Mesenchymal stem cell (in vitro differentiated cells and primary cell): ENCODE measurements at regions not wholly inside any gene's neighbourhood (a gene's known extent, or its start where the extent isn't known, plus 50 kb on each side); places are given as distances from the start of the nearest gene placed in this dataset.

Source experiments
- DNase-seq: peaks from one replicate; pipeline ENCODE4 v3.0.0-alpha.2; 2013
- H2AFZ ChIP-seq: one replicate; pipeline ENCODE4 v1.6.1; 2013; ENCODE audit warnings: low read depth, mild to moderate bottlenecking, control low read depth, inconsistent platforms, low read length, moderate library complexity
- H2AK5ac ChIP-seq: 2 replicates; pipeline ENCODE4 v1.6.1; 2013; ENCODE audit warnings: low read length, moderate library complexity, mild to moderate bottlenecking, inconsistent platforms; ENCODE audit not compliant: severe bottlenecking
- H2BK120ac ChIP-seq: one replicate; pipeline ENCODE4 v1.6.1; 2013; ENCODE audit warnings: low read depth, mild to moderate bottlenecking, inconsistent platforms, low read length, moderate library complexity
- H2BK12ac ChIP-seq, 2 experiments: one replicate each; pipeline ENCODE4 v1.6.1; 2013; ENCODE audit warnings: inconsistent platforms in 2 of 2, low read length in 2 of 2, mild to moderate bottlenecking in 2 of 2, moderate library complexity in 2 of 2, control low read depth in 1 of 2
- H2BK15ac ChIP-seq: one replicate; pipeline ENCODE4 v1.6.1; 2013; ENCODE audit warnings: mild to moderate bottlenecking, low read depth, inconsistent platforms; ENCODE audit not compliant: poor library complexity, severe bottlenecking
- H2BK5ac ChIP-seq: 2 replicates; pipeline ENCODE4 v1.6.1; 2013; ENCODE audit warnings: low read depth, mild to moderate bottlenecking, low read length, control low read depth, inconsistent platforms; ENCODE audit not compliant: poor library complexity, severe bottlenecking
- H3K14ac ChIP-seq, 2 experiments: one replicate each; pipeline ENCODE4 v1.6.1; 2013; ENCODE audit warnings: inconsistent platforms in 2 of 2, low read length in 2 of 2, control low read depth in 1 of 2, mild to moderate bottlenecking in 1 of 2, moderate library complexity in 1 of 2
- H3K18ac ChIP-seq, 2 experiments: one replicate each; pipeline ENCODE4 v1.6.1; 2013; ENCODE audit warnings: inconsistent platforms in 2 of 2, low read length in 2 of 2, control low read depth in 1 of 2, low read depth in 1 of 2, mild to moderate bottlenecking in 1 of 2
- H3K23ac ChIP-seq, 2 experiments: one replicate each; pipeline ENCODE4 v1.6.1; 2013; ENCODE audit warnings: inconsistent platforms in 2 of 2, low read length in 2 of 2, mild to moderate bottlenecking in 2 of 2, moderate library complexity in 2 of 2, control low read depth in 1 of 2
- H3K27ac ChIP-seq: 2 replicates; pipeline ENCODE4 v1.5.1; 2013; ENCODE audit warnings: mild to moderate bottlenecking, moderate library complexity, low read length, control low read depth, inconsistent platforms; ENCODE audit not compliant: poor library complexity, severe bottlenecking
- H3K27me3 ChIP-seq, 2 experiments: 2 replicates each; pipeline versions ENCODE4 v1.6.1 to v1.7.0; 2013; ENCODE audit warnings: low read length in 2 of 2, mild to moderate bottlenecking in 2 of 2, moderate library complexity in 2 of 2, control low read depth in 1 of 2, inconsistent platforms in 1 of 2; ENCODE audit not compliant: control insufficient read depth in 1 of 2, insufficient read depth in 1 of 2
- H3K36me3 ChIP-seq, 2 experiments: 2 replicates each; pipeline versions ENCODE4 v1.6.1 to v1.7.0; 2013; ENCODE audit warnings: low read length in 2 of 2, control low read depth in 1 of 2, inconsistent platforms in 1 of 2, low read depth in 1 of 2, mild to moderate bottlenecking in 1 of 2; ENCODE audit not compliant: insufficient read depth in 2 of 2, control insufficient read depth in 1 of 2
- H3K4ac ChIP-seq, 2 experiments: one replicate each; pipeline ENCODE4 v1.6.1; 2013; ENCODE audit warnings: inconsistent platforms in 2 of 2, low read length in 2 of 2, mild to moderate bottlenecking in 2 of 2, moderate library complexity in 2 of 2, control low read depth in 1 of 2, low read depth in 1 of 2
- H3K4me1 ChIP-seq: 2 replicates; pipeline ENCODE4 v1.6.1; 2013; ENCODE audit warnings: low read depth, low read length, control low read depth; ENCODE audit not compliant: control insufficient read depth, insufficient read depth
- H3K4me2 ChIP-seq: 2 replicates; pipeline ENCODE4 v1.6.1; 2013; ENCODE audit warnings: low read length, mild to moderate bottlenecking, inconsistent platforms; ENCODE audit not compliant: poor library complexity, severe bottlenecking
- H3K4me3 ChIP-seq, 2 experiments: 2 replicates each; pipeline versions ENCODE4 v1.5.1 to v1.7.0; 2013; ENCODE audit warnings: low read length in 2 of 2, mild to moderate bottlenecking in 2 of 2, control low read depth in 1 of 2, low read depth in 1 of 2; ENCODE audit not compliant: insufficient read depth in 1 of 2
- H3K79me1 ChIP-seq: replicated peaks from 2 replicates; pipeline ENCODE4 v1.6.1; 2013; ENCODE audit warnings: mild to moderate bottlenecking, control low read depth, low read length, inconsistent platforms; ENCODE audit not compliant: poor library complexity, severe bottlenecking
- H3K9ac ChIP-seq: 2 replicates; pipeline ENCODE4 v1.7.0; 2013; ENCODE audit warnings: mild to moderate bottlenecking, low read length, moderate library complexity
- H3K9me3 ChIP-seq: 2 replicates; pipeline ENCODE4 v1.7.0; 2013; ENCODE audit warnings: mild to moderate bottlenecking, low read length; ENCODE audit not compliant: control insufficient read depth
- H4K8ac ChIP-seq: one replicate; pipeline ENCODE4 v1.6.1; 2013; ENCODE audit warnings: inconsistent platforms, mild to moderate bottlenecking, low read length, moderate library complexity
- H4K91ac ChIP-seq: one replicate; pipeline ENCODE4 v1.6.1; 2013; ENCODE audit warnings: mild to moderate bottlenecking, low read length, inconsistent platforms
- WGBS: methylation state at CpG from one replicate; pipeline ENCODE4 v1.1.7; 2013; ENCODE audit warnings: mixed read lengths; 5-methylcytosine and 5-hydroxymethylcytosine counted together

DNA sequence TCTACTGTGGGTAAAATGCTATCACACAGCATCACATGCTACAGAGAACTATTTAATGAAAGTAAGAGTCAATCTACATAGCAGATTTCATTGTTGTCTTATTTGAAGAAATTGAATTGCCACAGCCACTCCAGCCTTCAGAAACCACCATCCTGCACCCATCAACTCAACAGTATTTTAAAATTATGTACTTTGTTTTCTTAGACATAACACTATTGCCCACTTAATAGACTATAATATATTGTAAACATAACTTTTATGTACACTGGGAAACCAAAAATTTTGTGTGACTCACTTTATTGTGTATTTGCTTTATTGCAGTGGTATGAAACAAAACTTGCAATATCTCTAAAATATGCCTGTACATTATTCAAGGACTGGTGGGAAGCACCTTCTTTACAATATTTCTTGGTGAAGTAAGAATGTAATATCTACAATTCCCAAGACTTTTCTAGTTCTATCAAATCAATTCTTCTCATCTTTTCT is 133.0 kb downstream of the DUSP10 start:
- Histone ChIP-seq H3K4me3 (no peak overlapping the region), H2AFZ (no peak overlapping the region), H3K14ac (no peak overlapping the region), H3K36me3 (no peaks in the 10 kb centered on the region), H3K4ac (no peak overlapping the region), H3K9ac (no peak overlapping the region), H3K4me2 (no peak overlapping the region), H4K91ac (no peak overlapping the region), H2BK120ac (no peak overlapping the region), H3K27me3 (no peaks in the 10 kb centered on the region), H2BK12ac (no peak overlapping the region), H3K79me1 (no peaks in the 10 kb centered on the region), H2AK5ac (no peak overlapping the region), H2BK5ac (no peak overlapping the region), H3K18ac (no peak overlapping the region), H3K4me1 (no peaks in the 10 kb centered on the region), H4K8ac (no peak overlapping the region), H3K9me3 (no peaks in the 10 kb centered on the region), H3K27ac (no peak overlapping the region), H3K23ac (no peak overlapping the region), H2BK15ac (no peak overlapping the region)
- no peak for DNase-seq

DNA sequence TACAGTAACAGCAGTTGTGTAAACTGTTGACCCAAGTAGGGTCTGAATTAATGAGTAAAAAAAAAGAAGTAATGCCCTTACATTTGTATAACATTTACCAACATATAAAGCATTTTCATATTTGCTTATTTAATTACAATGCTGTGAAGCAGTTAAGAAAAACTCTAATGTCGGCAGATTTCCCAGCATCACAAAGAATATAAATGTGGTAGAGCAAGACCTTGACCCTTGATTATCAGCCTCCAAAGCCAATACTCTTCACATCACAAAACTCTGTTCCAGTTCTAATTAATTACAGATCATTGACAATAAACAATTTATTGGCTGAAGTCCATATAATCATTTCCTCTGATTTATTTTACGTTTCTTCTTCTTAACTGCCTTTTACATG is 130.2 kb downstream of the DUSP10 start:
- Histone ChIP-seq H3K27me3 (no peaks in the 10 kb centered on the region), H2BK15ac (no peak overlapping the region), H2BK5ac (no peak overlapping the region), H3K36me3 (no peaks in the 10 kb centered on the region), H2AK5ac (no peak overlapping the region), H3K79me1 (no peaks in the 10 kb centered on the region), H2BK120ac (no peak overlapping the region), H3K23ac (no peak overlapping the region), H4K8ac (no peak overlapping the region), H3K4me2 (no peak overlapping the region), H3K27ac (no peak overlapping the region), H2BK12ac (no peak overlapping the region), H3K4me3 (no peak overlapping the region), H3K18ac (no peak overlapping the region), H3K9me3 (no peaks in the 10 kb centered on the region), H3K4me1 (no peaks in the 10 kb centered on the region), H3K9ac (peak overlapping the region; percentile 11), H3K14ac (no peak overlapping the region), H2AFZ (no peak overlapping the region), H4K91ac (no peak overlapping the region), H3K4ac (no peak overlapping the region)
- no peak for DNase-seq
- WGBS, result 63% methylated on average over 2 of the region's 2 CpGs

DNA sequence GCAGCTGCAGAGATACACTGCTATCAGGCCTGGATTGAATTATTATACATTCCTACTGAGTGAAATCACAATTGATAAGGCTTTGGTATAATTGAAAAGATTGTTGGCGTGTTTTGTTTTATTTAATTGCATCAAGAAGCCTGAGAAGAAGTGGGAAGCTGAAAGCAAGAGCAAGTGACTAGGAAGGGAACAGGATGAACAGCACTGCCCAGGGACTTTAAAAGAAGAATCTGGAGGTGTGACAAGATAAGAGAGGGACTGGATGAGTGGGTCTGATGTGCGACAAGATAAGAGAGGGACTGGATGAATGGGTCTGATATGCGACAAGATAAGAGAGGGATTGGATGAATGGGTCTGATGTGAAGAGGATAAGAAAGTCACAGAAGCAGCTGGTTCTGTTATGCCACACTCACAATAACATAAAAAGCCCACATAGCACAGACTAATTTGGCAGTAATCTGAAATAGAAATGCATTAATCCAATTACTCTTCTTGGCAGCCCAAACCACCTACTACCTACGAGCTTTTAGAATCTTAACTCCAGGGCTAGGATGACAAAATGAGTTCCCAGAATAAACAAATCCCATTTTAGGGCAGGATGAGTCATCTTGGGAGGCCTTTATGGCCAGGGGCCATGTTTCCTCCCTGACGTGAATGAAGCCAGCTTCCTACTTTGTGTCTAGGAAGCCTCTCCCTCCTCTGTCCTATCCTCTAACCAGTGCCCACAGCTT is 129.7 kb downstream of the DUSP10 start:
- WGBS, result 11% methylated on average over 3 of the region's 5 CpGs
- H2BK15ac ChIP-seq, result no peak overlapping the region
- H4K8ac ChIP-seq, result no peak overlapping the region
- no peaks in the 10 kb centered on the region for H3K36me3 ChIP-seq
- H2AK5ac ChIP-seq, result no peak overlapping the region
- no peaks in the 10 kb centered on the region for H3K9me3 ChIP-seq
- H3K18ac ChIP-seq, result peak overlapping the region in 1 of 2 experiments; percentile 80
- H3K4me1 ChIP-seq, result no peaks in the 10 kb centered on the region
- H3K14ac ChIP-seq, result no peak overlapping the region
- DNase-seq, result peak; percentile 91
- H3K4me2 ChIP-seq, result no peak overlapping the region
- H2BK12ac ChIP-seq, result peak overlapping the region in 1 of 2 experiments; percentile 60
- peak overlapping the region in 1 of 2 experiments; percentile 38 for H3K4me3 ChIP-seq
- no peaks in the 10 kb centered on the region for H3K79me1 ChIP-seq
- H3K27ac ChIP-seq, result no peak overlapping the region
- H3K9ac ChIP-seq, result peak overlapping the region; percentile 40
- H3K27me3 ChIP-seq, result no peaks in the 10 kb centered on the region
- H4K91ac ChIP-seq, result no peak overlapping the region
- no peak overlapping the region for H2AFZ ChIP-seq
- H3K23ac ChIP-seq, result no peak overlapping the region
- no peak overlapping the region for H2BK5ac ChIP-seq
- peak overlapping the region in 1 of 2 experiments; percentile 37 for H3K4ac ChIP-seq
- H2BK120ac ChIP-seq, result no peak overlapping the region

DNA sequence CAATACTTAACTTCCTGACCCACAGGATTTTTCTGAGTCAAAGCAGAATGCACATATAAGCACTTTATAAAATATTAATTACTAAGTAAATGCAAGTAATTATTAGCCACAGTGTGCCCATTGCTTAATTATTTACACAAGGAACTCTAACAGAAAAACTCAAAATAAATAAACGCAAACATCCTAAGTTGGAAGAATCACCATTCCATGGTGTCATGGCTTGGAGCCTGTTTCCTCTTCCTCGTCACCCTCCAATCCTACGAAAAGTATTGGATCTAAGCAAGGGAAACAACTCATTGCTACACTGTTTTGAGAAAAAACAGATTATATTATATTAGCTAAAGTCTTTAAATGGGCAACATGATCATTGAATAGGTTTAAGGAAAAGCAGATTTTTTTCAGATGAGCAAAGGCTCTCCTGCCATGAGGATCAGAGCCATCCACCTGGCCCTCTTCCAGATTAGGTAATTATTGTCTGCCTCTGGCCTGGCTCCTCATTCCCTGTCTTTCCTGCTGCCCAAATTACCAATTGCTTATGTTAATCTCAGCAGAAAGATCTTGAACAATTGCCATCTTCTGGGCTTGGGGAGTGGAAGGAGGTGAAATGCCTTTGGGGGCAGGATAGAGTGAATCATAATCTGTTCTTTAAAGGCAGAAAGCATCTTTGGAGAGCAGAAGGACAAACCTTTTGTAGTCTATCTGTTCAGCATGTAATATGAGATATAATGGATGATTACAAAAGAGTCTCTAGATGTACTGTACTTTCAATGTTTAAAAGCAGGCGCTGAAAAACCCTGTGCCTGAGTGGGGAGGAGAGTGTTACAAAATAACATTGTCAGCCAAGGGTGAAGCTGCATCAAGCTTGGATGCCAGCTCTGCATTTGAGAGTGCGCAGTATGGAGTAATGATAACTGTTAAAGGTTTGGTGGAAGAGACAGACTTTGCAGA is 121.2 kb downstream of the DUSP10 start:
- 97% methylated on average over 4 of the region's 5 CpGs for WGBS

More for the DNA sequence above, 121.2 kb downstream of the DUSP10 start:
- H2BK5ac ChIP-seq, result no peak overlapping the region
- H3K18ac ChIP-seq, result no peak overlapping the region
- DNase-seq, result no peak
- H3K14ac ChIP-seq, result no peak overlapping the region
- H3K4ac ChIP-seq, result no peak overlapping the region
- H3K27ac ChIP-seq, result peak overlapping the region; percentile 74
- H3K36me3 ChIP-seq, result no peaks in the 10 kb centered on the region
- H4K8ac ChIP-seq, result no peak overlapping the region
- no peak overlapping the region for H2BK120ac ChIP-seq
- H4K91ac ChIP-seq, result no peak overlapping the region
- H3K27me3 ChIP-seq, result no peaks in the 10 kb centered on the region
- H2AFZ ChIP-seq, result no peak overlapping the region
- no peak overlapping the region for H3K9ac ChIP-seq
- no peaks in the 10 kb centered on the region for H3K4me1 ChIP-seq
- no peaks in the 10 kb centered on the region for H3K79me1 ChIP-seq
- H2BK15ac ChIP-seq, result no peak overlapping the region
- H2BK12ac ChIP-seq, result no peak overlapping the region
- H3K4me2 ChIP-seq, result no peak overlapping the region
- no peak overlapping the region for H2AK5ac ChIP-seq
- no peak overlapping the region for H3K23ac ChIP-seq
- no peaks in the 10 kb centered on the region for H3K9me3 ChIP-seq
- H3K4me3 ChIP-seq, result no peak overlapping the region
